ENCODE measurements at regions not wholly inside any gene's neighbourhood (a gene's known extent, or its start where the extent isn't known, plus 50 kb on each side); places are given as distances from the start of the nearest gene placed in this dataset.

DNA sequence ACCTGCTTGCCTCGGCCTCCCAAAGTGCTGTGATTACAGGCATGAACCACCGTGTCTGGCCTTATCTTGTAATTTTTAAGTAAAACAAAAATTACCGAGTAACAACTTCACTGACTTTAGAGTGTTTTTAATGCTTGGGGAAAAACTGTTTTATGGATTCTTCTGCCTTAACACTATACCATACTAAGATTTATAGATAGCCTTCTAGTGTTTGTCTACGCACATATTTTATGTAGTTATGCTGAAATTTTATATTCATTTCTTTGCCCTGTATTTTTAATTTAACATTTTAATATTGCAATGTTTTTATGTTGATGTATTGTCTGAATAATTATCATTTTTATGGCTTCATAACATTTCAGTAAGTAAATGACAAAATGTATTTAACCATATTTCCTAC is 96.4 kb upstream of the FTMT start:
- ChIA-PET RAD21 (ENCODE audit: low non-redundant PET in 1 of 2, low total read pairs in 2 of 2, uncharacterized antibody in 2 of 2, unreplicated experiment in 2 of 2) (no interaction called here), POLR2A (interaction anchor here (0.7 kb wide), 1 partner anchor 85 kb away, joined by 4 read pairs; no protein-coding TSS in a partner anchor), CTCF (no interaction called here)
- Histone ChIP-seq H3K4me3 (replicated peaks in 1 of 2; ENCODE audit: low read depth in 1 of 2, low read length in 2 of 2) (no peak overlapping the region), H3K79me2 (ENCODE audit: insufficient read depth, low read length) (no peaks in the 10 kb centered on the region), H3K27ac (ENCODE audit: low read depth, low read length) (no peak overlapping the region), H3K36me3 (ENCODE audit: control insufficient read depth in 1 of 2, insufficient read depth in 2 of 2, low read length in 2 of 2) (no peaks in the 10 kb centered on the region), H4K20me1 (ENCODE audit: insufficient read depth) (no peaks in the 10 kb centered on the region), H3K9me3 (ENCODE audit: control insufficient read depth in 1 of 2, insufficient read depth in 1 of 2, low read depth in 1 of 2, low read length in 2 of 2) (no peaks in the 10 kb centered on the region), H3K9me2 (ENCODE audit: insufficient read depth) (no peaks in the 10 kb centered on the region), H3K4me2 (ENCODE audit: low read length) (no peak overlapping the region), H3K27me3 (ENCODE audit: insufficient read depth, low read length) (no peaks in the 10 kb centered on the region), H2AFZ (ENCODE audit: low read depth, low read length, poor library complexity, severe bottlenecking) (no peak overlapping the region), H3K4me1 (ENCODE audit: control insufficient read depth in 1 of 2, insufficient read depth in 2 of 2, low read length in 2 of 2) (no peaks in the 10 kb centered on the region), H3K9ac (ENCODE audit: low read length) (no peak overlapping the region)
- no peak for DNase-seq (ENCODE audit: low read depth, low spot score)
- intact Hi-C loops (cut with micrococcal nuclease), result no loop called here
- TF ChIP-seq TCF7L2 (IDR thresholded peaks at IDR 0.05; ENCODE audit: borderline replicate concordance, extremely low read depth, insufficient read depth, insufficient read length) (no peak), JUND (IDR thresholded peaks at IDR 0.05) (no peak), EZH2phosphoT487 (IDR thresholded peaks at IDR 0.05; ENCODE audit: borderline replicate concordance) (no peak), RAD21 (IDR thresholded peaks at IDR 0.05; ENCODE audit: low read depth) (no peak), CBX3 (IDR thresholded peaks at IDR 0.05; ENCODE audit: low read depth) (no peak), EZH2 (IDR thresholded peaks at IDR 0.05) (no peak), SP1 (IDR thresholded peaks at IDR 0.05; ENCODE audit: low read depth) (no peak), EGR1 (IDR thresholded peaks at IDR 0.05; ENCODE audit: low read depth) (no peak)
- TF ChIP-seq, protein P1, sequence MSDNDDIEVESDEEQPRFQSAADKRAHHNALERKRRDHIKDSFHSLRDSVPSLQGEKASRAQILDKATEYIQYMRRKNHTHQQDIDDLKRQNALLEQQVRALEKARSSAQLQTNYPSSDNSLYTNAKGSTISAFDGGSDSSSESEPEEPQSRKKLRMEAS (IDR thresholded peaks at IDR 0.05), result no peak
- TF ChIP-seq, protein P2, sequence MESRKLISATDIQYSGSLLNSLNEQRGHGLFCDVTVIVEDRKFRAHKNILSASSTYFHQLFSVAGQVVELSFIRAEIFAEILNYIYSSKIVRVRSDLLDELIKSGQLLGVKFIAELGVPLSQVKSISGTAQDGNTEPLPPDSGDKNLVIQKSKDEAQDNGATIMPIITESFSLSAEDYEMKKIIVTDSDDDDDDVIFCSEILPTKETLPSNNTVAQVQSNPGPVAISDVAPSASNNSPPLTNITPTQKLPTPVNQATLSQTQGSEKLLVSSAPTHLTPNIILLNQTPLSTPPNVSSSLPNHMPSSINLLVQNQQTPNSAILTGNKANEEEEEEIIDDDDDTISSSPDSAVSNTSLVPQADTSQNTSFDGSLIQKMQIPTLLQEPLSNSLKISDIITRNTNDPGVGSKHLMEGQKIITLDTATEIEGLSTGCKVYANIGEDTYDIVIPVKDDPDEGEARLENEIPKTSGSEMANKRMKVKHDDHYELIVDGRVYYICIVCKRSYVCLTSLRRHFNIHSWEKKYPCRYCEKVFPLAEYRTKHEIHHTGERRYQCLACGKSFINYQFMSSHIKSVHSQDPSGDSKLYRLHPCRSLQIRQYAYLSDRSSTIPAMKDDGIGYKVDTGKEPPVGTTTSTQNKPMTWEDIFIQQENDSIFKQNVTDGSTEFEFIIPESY (IDR thresholded peaks at IDR 0.05; ENCODE audit: extremely low read depth, insufficient replicate concordance, low read length), result no peak
- BruUV-seq (replicated peaks), result no TSS peak
- no peak for ATAC-seq

Data from HCT116 (cell line).